ENCODE measurements at regions not wholly inside any gene's neighbourhood (a gene's known extent, or its start where the extent isn't known, plus 50 kb on each side); places are given as distances from the start of the nearest gene placed in this dataset.

DNA sequence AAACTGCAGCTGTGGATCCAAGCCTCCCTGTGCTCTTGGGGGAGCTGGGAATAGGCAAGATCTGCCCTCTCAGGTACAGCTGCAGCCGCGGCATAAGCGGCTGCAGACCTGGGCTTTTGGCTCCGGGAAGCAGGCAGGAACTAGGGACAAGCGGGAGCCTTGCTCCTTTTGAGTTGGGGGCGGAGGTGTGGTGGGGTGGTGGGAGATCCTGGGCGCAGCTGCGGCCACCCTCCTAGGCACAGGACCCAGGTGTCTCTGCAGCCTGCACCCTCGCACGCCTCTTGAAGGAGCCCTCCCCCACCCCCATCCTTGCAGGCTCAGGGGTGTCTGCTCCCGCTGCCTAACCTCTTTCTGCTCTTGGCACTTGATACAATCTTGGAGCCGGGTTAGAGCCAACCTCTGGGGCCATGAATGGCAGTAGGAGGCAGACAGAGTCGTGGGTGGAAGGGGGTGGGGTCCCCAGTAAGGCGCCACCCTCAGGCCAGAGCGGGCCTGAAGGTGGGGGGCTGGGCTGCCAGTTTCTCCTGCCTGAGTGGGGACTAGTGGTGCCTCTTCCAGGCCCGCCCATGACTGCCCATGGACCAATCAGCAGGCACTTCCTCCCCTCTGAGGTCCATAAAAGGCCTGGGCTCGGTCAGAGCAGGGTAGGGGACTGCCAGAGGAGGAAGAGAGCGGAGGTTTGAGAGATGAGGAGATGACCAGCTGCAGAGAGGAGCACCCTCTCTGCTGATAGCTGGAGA, 267.6 kb upstream of the TNC start:
- TF ChIP-seq, protein P1, sequence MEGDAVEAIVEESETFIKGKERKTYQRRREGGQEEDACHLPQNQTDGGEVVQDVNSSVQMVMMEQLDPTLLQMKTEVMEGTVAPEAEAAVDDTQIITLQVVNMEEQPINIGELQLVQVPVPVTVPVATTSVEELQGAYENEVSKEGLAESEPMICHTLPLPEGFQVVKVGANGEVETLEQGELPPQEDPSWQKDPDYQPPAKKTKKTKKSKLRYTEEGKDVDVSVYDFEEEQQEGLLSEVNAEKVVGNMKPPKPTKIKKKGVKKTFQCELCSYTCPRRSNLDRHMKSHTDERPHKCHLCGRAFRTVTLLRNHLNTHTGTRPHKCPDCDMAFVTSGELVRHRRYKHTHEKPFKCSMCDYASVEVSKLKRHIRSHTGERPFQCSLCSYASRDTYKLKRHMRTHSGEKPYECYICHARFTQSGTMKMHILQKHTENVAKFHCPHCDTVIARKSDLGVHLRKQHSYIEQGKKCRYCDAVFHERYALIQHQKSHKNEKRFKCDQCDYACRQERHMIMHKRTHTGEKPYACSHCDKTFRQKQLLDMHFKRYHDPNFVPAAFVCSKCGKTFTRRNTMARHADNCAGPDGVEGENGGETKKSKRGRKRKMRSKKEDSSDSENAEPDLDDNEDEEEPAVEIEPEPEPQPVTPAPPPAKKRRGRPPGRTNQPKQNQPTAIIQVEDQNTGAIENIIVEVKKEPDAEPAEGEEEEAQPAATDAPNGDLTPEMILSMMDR (IDR thresholded peaks at IDR 0.05): no peak
- TF ChIP-seq POLR2A (IDR thresholded peaks at IDR 0.05): no peak
